Right atrium auricular region (tissue), 2 donors: ENCODE measurements at regions not wholly inside any gene's neighbourhood (a gene's known extent, or its start where the extent isn't known, plus 50 kb on each side); places are given as distances from the start of the nearest gene placed in this dataset.

ENCODE experiments used
- DNase-seq: peaks from one replicate; pipeline ENCODE4 v3.0.0-alpha.2; 2019; ENCODE audit warnings: low spot score
- H3K27ac ChIP-seq, 2 donors: fragments of 200-600 bp; sonication (generic); 1 replicate in 1 of 2; 2 replicates in 1 of 2; pipeline ENCODE4 v1.5.1; 2016 to 2019
- H3K27me3 ChIP-seq, 2 donors: fragments of 200-600 bp; sonication (generic); one replicate each; pipeline versions ENCODE4 v1.5.1 to v1.6.0; 2017 to 2019
- H3K36me3 ChIP-seq: fragments of 200-600 bp; sonication (generic); one replicate; pipeline ENCODE4 v1.5.1; 2016
- H3K4me1 ChIP-seq, 2 donors: fragments of 200-600 bp; sonication (generic); one replicate each; pipeline versions ENCODE4 v1.5.1 to v1.6.0; 2017 to 2019
- H3K4me3 ChIP-seq, 2 donors: fragments of 200-600 bp; sonication (generic); 1 replicate in 1 of 2; 2 replicates in 1 of 2; pipeline ENCODE4 v1.5.1; 2017 to 2019; ENCODE audit warnings: mild to moderate bottlenecking in 1 of 2, moderate library complexity in 1 of 2
- H3K9me3 ChIP-seq, 2 donors: fragments of 200-600 bp; sonication (generic); one replicate each; pipeline ENCODE4 v1.5.1; 2019
- TF ChIP-seq, protein P1 (sequence below), 2 donors: fragments of 200-600 bp; sonication (generic); IDR thresholded peaks; one replicate each; pipeline ENCODE4 v1.5.1; 2019; ENCODE audit warnings: antibody characterized with exemption in 2 of 2

DNA sequence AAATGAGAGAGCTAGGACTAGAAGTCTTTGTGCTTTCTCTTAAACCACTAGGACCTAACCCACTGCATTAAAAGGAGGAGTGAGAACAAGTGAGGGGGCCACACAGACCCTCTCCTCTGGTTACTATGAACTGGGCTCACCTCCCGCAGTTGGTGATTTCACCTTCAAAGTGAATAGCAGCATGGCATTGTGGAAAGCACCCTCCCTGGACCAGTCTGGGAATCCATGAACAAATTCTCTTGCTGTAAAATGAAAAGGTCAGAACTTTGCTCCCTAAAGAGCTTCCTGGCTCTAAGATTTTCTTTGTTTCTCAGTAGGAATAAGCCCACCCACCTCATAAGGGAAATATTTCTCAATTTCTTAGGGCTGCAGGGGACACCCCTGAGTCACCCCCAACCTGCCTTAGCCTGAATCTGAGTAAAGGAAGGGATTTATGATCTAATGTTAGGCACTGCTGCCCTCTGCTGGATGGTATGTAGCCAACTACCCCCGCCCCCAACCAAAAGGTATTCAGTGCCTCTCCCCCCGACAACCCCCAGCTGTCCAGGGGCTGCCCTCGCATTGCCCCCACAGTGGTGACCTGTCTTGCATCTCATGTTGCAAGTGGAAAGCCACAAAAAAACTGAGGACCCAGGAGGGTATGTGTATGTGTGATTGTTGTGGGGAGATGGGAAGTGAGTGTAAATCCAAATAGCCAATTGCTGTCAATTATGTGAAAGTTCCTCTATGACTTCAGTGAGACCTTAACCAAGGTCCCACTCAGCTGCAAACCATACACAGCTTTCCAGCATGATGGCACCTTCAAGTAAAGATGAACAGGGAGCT is 230.9 kb upstream of the SLC14A2 start:
- H3K27ac ChIP-seq = no peak overlapping the region
- DNase-seq = no peak
- H3K9me3 ChIP-seq = no peaks in the 10 kb centered on the region
- no peaks in the 10 kb centered on the region for H3K36me3 ChIP-seq
- TF ChIP-seq, protein P1, sequence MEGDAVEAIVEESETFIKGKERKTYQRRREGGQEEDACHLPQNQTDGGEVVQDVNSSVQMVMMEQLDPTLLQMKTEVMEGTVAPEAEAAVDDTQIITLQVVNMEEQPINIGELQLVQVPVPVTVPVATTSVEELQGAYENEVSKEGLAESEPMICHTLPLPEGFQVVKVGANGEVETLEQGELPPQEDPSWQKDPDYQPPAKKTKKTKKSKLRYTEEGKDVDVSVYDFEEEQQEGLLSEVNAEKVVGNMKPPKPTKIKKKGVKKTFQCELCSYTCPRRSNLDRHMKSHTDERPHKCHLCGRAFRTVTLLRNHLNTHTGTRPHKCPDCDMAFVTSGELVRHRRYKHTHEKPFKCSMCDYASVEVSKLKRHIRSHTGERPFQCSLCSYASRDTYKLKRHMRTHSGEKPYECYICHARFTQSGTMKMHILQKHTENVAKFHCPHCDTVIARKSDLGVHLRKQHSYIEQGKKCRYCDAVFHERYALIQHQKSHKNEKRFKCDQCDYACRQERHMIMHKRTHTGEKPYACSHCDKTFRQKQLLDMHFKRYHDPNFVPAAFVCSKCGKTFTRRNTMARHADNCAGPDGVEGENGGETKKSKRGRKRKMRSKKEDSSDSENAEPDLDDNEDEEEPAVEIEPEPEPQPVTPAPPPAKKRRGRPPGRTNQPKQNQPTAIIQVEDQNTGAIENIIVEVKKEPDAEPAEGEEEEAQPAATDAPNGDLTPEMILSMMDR (IDR thresholded peaks at IDR 0.05) = peak; percentile 50 to 80
- H3K27me3 ChIP-seq = no peaks in the 10 kb centered on the region
- H3K4me1 ChIP-seq = peaks cover 0 to 4% of the 10 kb centered on the region in 2 donors
- H3K4me3 ChIP-seq = no peak overlapping the region

DNA sequence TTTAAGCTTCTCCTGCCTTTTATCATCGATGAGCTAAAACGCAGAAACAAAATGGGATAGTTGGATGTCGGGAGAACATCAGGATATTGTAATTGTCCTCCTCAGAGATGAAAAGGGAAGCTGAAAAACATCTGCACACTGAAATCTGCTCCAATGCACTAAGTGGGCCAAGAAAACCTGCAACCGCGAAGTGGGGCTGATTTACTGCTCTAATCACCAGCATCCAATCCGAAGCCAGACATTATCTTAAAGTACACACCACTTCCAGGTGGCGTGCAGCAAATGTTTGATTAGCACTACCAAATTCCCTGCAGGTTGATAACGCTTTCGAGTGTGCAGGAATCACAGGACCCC is 230.3 kb upstream of the SLC14A2 start:
- no peak for DNase-seq
- H3K4me3 ChIP-seq = no peak overlapping the region
- H3K27me3 ChIP-seq = no peaks in the 10 kb centered on the region
- TF ChIP-seq, protein P1 (IDR thresholded peaks at IDR 0.05) = no peak
- no peaks in the 10 kb centered on the region for H3K36me3 ChIP-seq
- no peak overlapping the region for H3K27ac ChIP-seq
- H3K4me1 ChIP-seq = peaks cover 0 to 4% of the 10 kb centered on the region in 2 donors
- H3K9me3 ChIP-seq = no peaks in the 10 kb centered on the region

DNA sequence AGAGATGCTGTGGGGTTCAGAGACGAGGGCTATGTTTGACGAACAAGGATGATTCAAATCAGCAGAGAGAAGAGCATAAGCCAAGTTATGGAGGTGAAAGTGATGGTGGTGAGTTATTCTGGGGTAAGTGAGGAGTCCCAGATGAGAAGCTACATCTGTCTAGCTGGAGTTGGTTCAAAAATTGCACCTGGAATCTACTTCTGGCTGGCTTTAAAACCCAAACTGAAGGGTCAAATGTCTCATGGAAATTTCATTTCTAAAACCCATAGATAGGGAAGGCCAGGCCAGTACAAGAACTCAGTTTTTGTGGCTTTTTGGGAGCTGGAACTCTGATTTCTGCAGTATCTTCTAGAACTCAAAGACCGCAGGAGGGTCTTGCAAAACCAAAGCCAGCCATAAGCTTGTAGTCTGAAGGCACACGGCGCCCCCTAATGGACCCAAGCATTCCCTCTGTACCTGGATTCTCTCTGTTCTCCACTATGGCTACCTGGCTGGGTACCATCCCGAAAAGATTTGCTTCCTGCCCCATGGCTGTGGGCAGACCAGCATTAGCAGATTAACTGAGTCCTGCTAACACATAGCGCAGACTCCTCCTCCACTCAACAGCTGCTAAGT is 229.1 kb upstream of the SLC14A2 start:
- Histone ChIP-seq H3K36me3 (no peaks in the 10 kb centered on the region), H3K4me3 (no peak overlapping the region), H3K27me3 (no peaks in the 10 kb centered on the region), H3K27ac (no peak overlapping the region), H3K9me3 (no peaks in the 10 kb centered on the region), H3K4me1 (peaks cover 0 to under 1% of the 10 kb centered on the region in 2 donors)
- TF ChIP-seq, protein P1 (IDR thresholded peaks at IDR 0.05) = peak; percentile 18 to 56
- DNase-seq = no peak

DNA sequence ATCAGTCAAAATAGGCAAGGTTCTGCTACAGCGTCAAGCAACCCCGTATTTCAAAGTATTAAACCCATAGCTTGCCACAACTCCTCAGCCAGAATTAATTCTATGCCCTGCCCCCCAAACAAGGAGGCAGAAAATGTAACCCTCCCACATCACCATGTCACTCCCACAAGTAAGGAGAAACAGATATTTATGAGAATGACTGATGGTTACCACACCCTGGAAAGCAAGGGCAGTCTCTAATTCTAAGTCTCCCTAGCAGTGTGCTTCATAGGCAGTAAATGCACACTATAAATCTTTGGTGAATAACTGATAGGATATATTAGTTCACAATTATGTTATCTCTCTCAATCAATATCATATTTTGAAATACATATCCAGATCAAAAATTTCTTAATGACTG is 228.0 kb upstream of the SLC14A2 start:
- Histone ChIP-seq H3K36me3 (no peaks in the 10 kb centered on the region), H3K27ac (no peak overlapping the region), H3K4me1 (no peaks in the 10 kb centered on the region), H3K4me3 (no peak overlapping the region), H3K9me3 (no peaks in the 10 kb centered on the region), H3K27me3 (no peaks in the 10 kb centered on the region)
- no peak for DNase-seq
- TF ChIP-seq, protein P1 (IDR thresholded peaks at IDR 0.05) = no peak

DNA sequence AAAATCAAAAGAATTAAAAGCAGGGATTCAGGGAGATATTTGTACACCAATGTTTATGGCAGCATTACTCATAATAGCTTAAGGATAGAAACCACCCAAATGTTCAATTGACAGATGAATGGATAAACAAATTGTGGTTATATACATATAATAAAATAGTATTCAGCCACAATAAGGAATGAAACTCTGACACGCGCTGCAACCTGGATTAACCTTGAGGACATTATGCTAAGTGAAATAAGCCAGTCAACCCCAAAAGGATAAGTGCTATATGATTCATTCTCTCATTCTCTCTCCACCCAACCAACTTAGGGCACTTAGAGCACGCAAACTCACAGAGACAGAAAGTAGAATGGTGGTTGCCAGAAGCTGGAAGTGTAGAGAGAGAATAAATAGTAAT is 216.8 kb upstream of the SLC14A2 start:
- no peaks in the 10 kb centered on the region for H3K9me3 ChIP-seq
- TF ChIP-seq, protein P1 (IDR thresholded peaks at IDR 0.05) = no peak

More for the DNA sequence above, 216.8 kb upstream of the SLC14A2 start:
- no peak overlapping the region for H3K4me3 ChIP-seq
- no peak for DNase-seq
- no peak overlapping the region for H3K27ac ChIP-seq
- H3K4me1 ChIP-seq = no peaks in the 10 kb centered on the region
- H3K36me3 ChIP-seq = no peaks in the 10 kb centered on the region
- no peaks in the 10 kb centered on the region for H3K27me3 ChIP-seq
